ENCODE measurements at regions not wholly inside any gene's neighbourhood (a gene's known extent, or its start where the extent isn't known, plus 50 kb on each side); places are given as distances from the start of the nearest gene placed in this dataset.
A peak's percentile ranks its signal among the peaks of the same experiment; 100 is the strongest.

DNA sequence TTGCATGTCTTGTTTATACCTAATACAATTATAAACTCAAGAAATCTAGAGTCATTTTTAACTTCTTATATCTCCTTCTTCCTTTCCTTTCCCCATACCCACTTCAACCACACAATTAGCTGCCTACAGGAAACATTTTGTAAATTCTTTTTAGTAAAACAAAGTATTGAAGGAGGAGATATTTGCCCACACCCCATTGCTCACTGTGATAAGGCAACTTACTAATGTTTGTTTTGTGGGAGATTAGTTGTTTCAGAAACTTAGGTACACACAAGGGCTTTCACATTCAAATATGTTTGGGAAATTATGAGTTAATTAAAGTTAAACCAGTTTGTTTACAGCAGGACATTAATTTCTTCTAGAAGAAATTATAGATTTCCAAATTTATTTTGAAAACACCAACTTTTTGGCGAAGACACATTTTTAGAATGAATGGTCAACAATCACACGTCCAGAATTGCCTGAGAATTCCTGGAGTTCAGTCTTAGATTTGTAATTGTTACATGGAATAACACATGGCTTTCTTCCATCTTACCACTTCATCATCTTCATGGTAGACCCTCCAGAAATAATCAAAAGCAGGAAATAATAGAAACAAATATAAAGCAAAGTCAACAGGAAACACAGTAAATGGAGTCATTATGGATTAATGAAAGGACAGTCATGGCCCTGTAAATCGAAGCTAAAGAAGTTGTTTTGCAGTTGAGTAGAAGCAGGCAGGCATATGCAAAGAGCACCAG, 62.5 kb upstream of the RAB27B start:
- Histone ChIP-seq H3K4me2 (ENCODE audit: low read length) (no peak overlapping the region), H2BK120ac (ENCODE audit: insufficient read depth, low read length, poor library complexity) (no peak overlapping the region), H3K4ac (ENCODE audit: low read depth, low read length) (no peak overlapping the region), H3K9me3 (ENCODE audit: insufficient read depth, low read depth, low read length) (no peaks in the 10 kb centered on the region), H3K79me1 (ENCODE audit: low read length) (no peaks in the 10 kb centered on the region), H3K27ac (ENCODE audit: low read depth, low read length) (no peak overlapping the region), H2BK5ac (ENCODE audit: low read depth, low read length, poor library complexity) (no peak overlapping the region), H3K36me3 (ENCODE audit: control insufficient read depth in 1 of 2, insufficient read depth in 2 of 2, low read length in 2 of 2) (no peaks in the 10 kb centered on the region), H3K14ac (ENCODE audit: low read length) (no peak overlapping the region), H2AK5ac (ENCODE audit: low read length) (no peak overlapping the region), H4K91ac (ENCODE audit: low read depth, low read length) (no peak overlapping the region), H3K23ac (ENCODE audit: low read length) (no peak overlapping the region), H3K9ac (ENCODE audit: low read length) (no peak overlapping the region), H2AFZ (ENCODE audit: insufficient read depth, low read length, poor library complexity) (no peak overlapping the region), H3K18ac (ENCODE audit: low read length) (no peak overlapping the region), H3K4me3 (ENCODE audit: low read depth, low read length) (no peak overlapping the region), H2BK12ac (ENCODE audit: low read length) (no peak overlapping the region), H4K8ac (ENCODE audit: low read depth, low read length) (no peak overlapping the region), H4K12ac (ENCODE audit: low read depth, low read length) (no peak overlapping the region), H3K79me2 (ENCODE audit: control insufficient read depth, insufficient read depth, low read length, poor library complexity) (no peaks in the 10 kb centered on the region), H3K27me3 (ENCODE audit: insufficient read depth, low read length) (no peaks in the 10 kb centered on the region), H3K4me1 (ENCODE audit: control insufficient read depth in 1 of 2, insufficient read depth in 2 of 2, low read length in 2 of 2) (no peaks in the 10 kb centered on the region)
- no peak for DNase-seq
- WGBS (ENCODE audit: extremely low coverage, insufficient coverage, insufficient read length) = no CpG with 5 or more reads among the region's 3 CpGs

DNA sequence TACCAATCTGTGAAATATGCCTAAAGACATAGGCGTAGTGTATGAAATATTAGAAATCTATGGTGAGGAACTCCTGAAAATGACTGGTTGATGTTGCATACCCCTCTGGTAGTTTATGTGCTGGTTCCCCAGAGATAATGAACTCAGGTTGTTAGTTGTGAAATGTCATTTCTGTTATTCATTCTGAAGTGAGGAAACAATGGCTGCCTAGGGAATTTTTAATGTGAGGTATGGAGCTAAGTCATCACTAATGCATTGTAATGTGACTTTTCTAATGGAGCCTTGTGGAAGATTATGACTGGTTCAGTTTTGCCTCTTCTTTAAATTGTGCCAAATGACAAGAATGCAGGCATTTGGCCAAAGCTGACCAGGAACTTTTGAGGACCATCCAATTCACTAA, 61.6 kb upstream of the RAB27B start:
- no peaks in the 10 kb centered on the region for H3K79me2 ChIP-seq (ENCODE audit: control insufficient read depth, insufficient read depth, low read length, poor library complexity)
- peak; percentile 58 to 93 for DNase-seq
- H2BK12ac ChIP-seq (ENCODE audit: low read length) = no peak overlapping the region
- H3K4me2 ChIP-seq (ENCODE audit: low read length) = no peak overlapping the region
- no peaks in the 10 kb centered on the region for H3K27me3 ChIP-seq (ENCODE audit: insufficient read depth, low read length)
- H3K36me3 ChIP-seq (ENCODE audit: control insufficient read depth in 1 of 2, insufficient read depth in 2 of 2, low read length in 2 of 2) = no peaks in the 10 kb centered on the region
- H2AFZ ChIP-seq (ENCODE audit: insufficient read depth, low read length, poor library complexity) = no peak overlapping the region
- H4K12ac ChIP-seq (ENCODE audit: low read depth, low read length) = no peak overlapping the region
- H3K4me3 ChIP-seq (ENCODE audit: low read depth, low read length) = no peak overlapping the region
- no peak overlapping the region for H2AK5ac ChIP-seq (ENCODE audit: low read length)
- no peak overlapping the region for H3K14ac ChIP-seq (ENCODE audit: low read length)
- no CpG with 5 or more reads among the region's 1 CpG for WGBS (ENCODE audit: extremely low coverage, insufficient coverage, insufficient read length)
- no peak overlapping the region for H2BK120ac ChIP-seq (ENCODE audit: insufficient read depth, low read length, poor library complexity)
- H3K23ac ChIP-seq (ENCODE audit: low read length) = no peak overlapping the region
- no peak overlapping the region for H3K9ac ChIP-seq (ENCODE audit: low read length)
- H4K91ac ChIP-seq (ENCODE audit: low read depth, low read length) = no peak overlapping the region
- H3K4ac ChIP-seq (ENCODE audit: low read depth, low read length) = no peak overlapping the region
- H4K8ac ChIP-seq (ENCODE audit: low read depth, low read length) = no peak overlapping the region
- H3K18ac ChIP-seq (ENCODE audit: low read length) = no peak overlapping the region
- H3K79me1 ChIP-seq (ENCODE audit: low read length) = no peaks in the 10 kb centered on the region
- no peaks in the 10 kb centered on the region for H3K9me3 ChIP-seq (ENCODE audit: insufficient read depth, low read depth, low read length)
- no peak overlapping the region for H2BK5ac ChIP-seq (ENCODE audit: low read depth, low read length, poor library complexity)
- H3K27ac ChIP-seq (ENCODE audit: low read depth, low read length) = no peak overlapping the region
- no peaks in the 10 kb centered on the region for H3K4me1 ChIP-seq (ENCODE audit: control insufficient read depth in 1 of 2, insufficient read depth in 2 of 2, low read length in 2 of 2)

DNA sequence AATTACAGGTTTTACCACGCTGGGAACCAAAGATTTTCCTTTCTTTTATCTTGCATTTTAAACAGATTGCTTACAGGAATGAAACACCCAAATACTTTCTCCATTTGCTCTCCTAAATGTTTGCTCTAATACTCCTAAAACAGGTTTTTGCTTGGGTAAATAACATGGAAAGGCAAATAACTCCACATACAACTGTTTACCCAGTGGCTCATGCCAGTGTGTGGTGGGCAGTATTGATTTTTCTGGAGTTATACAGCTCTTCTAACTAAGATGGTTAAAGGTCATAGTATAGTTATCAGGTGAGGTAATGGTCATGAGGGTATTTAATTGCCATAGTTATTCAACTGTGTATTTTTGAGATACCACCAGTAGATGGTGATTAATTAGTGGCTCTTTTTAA, 61.2 kb upstream of the RAB27B start:
- no peak overlapping the region for H2BK12ac ChIP-seq (ENCODE audit: low read length)
- H3K4me3 ChIP-seq (ENCODE audit: low read depth, low read length) = no peak overlapping the region
- H3K36me3 ChIP-seq (ENCODE audit: control insufficient read depth in 1 of 2, insufficient read depth in 2 of 2, low read length in 2 of 2) = no peaks in the 10 kb centered on the region
- no peaks in the 10 kb centered on the region for H3K4me1 ChIP-seq (ENCODE audit: control insufficient read depth in 1 of 2, insufficient read depth in 2 of 2, low read length in 2 of 2)
- no peak overlapping the region for H3K27ac ChIP-seq (ENCODE audit: low read depth, low read length)
- H3K27me3 ChIP-seq (ENCODE audit: insufficient read depth, low read length) = no peaks in the 10 kb centered on the region
- H2BK120ac ChIP-seq (ENCODE audit: insufficient read depth, low read length, poor library complexity) = no peak overlapping the region
- H4K8ac ChIP-seq (ENCODE audit: low read depth, low read length) = no peak overlapping the region
- no peak overlapping the region for H3K4ac ChIP-seq (ENCODE audit: low read depth, low read length)
- no peaks in the 10 kb centered on the region for H3K9me3 ChIP-seq (ENCODE audit: insufficient read depth, low read depth, low read length)
- H3K9ac ChIP-seq (ENCODE audit: low read length) = no peak overlapping the region
- no peaks in the 10 kb centered on the region for H3K79me2 ChIP-seq (ENCODE audit: control insufficient read depth, insufficient read depth, low read length, poor library complexity)
- no peak overlapping the region for H3K23ac ChIP-seq (ENCODE audit: low read length)
- no CpG with 5 or more reads among the region's 1 CpG for WGBS (ENCODE audit: extremely low coverage, insufficient coverage, insufficient read length)
- no peak overlapping the region for H4K91ac ChIP-seq (ENCODE audit: low read depth, low read length)
- no peaks in the 10 kb centered on the region for H3K79me1 ChIP-seq (ENCODE audit: low read length)
- H2AK5ac ChIP-seq (ENCODE audit: low read length) = no peak overlapping the region
- H3K18ac ChIP-seq (ENCODE audit: low read length) = no peak overlapping the region
- no peak overlapping the region for H2BK5ac ChIP-seq (ENCODE audit: low read depth, low read length, poor library complexity)
- no peak overlapping the region for H2AFZ ChIP-seq (ENCODE audit: insufficient read depth, low read length, poor library complexity)
- no peak overlapping the region for H4K12ac ChIP-seq (ENCODE audit: low read depth, low read length)
- DNase-seq = peak in 1 of 2 donors; percentile 21
- H3K4me2 ChIP-seq (ENCODE audit: low read length) = no peak overlapping the region
- H3K14ac ChIP-seq (ENCODE audit: low read length) = no peak overlapping the region

DNA sequence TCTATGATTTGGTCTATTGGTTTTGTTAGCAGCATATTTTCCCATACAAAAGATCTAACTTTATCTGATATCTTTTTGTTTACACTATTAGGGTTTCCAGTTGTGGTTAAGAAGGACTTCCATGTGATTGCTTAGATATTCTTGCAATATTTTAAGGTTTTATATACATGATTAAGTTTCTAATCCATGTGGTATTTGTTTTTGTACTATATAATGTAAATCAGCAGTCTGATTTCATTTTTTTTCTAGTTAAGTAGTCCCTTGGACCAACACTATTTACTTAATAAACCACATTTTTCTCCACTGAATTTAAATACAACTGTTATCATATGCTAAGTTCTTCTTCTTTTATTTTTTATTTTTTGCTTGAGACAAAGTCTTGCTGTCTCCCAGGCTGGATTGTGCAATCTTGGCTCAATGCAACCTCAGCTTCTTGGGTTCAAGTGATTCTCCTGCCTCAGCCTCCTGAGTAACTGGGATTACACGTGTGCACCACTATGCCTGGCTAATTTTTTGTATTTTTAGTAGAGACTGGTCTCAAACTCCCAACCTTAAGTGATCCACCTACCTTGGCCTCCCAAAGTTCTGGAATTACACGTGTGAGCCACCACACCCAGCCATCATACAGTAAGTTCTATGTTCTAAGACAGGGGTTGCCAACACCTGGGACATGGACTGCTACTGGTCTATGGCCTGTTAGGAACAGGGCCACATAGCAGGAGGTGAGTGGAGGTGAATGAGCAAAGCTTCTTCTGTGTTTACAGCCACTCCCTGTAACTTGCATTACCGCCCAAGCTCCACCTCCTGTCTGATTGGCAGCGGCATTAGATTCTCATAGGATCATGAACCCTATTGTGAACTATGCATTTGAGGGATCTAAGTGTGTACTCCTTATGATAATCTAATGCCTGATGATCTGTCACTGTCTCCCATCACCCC, 58.5 kb upstream of the RAB27B start:
- Histone ChIP-seq H2BK120ac (ENCODE audit: insufficient read depth, low read length, poor library complexity) (no peak overlapping the region), H3K4ac (ENCODE audit: low read depth, low read length) (no peak overlapping the region), H3K79me1 (ENCODE audit: low read length) (no peaks in the 10 kb centered on the region)

More for the DNA sequence above, 58.5 kb upstream of the RAB27B start:
- H3K23ac ChIP-seq (ENCODE audit: low read length) = no peak overlapping the region
- no peak overlapping the region for H4K12ac ChIP-seq (ENCODE audit: low read depth, low read length)
- no peak overlapping the region for H2AK5ac ChIP-seq (ENCODE audit: low read length)
- no peak overlapping the region for H2AFZ ChIP-seq (ENCODE audit: insufficient read depth, low read length, poor library complexity)
- H3K18ac ChIP-seq (ENCODE audit: low read length) = no peak overlapping the region
- H4K91ac ChIP-seq (ENCODE audit: low read depth, low read length) = no peak overlapping the region
- no peak overlapping the region for H2BK5ac ChIP-seq (ENCODE audit: low read depth, low read length, poor library complexity)
- H2BK12ac ChIP-seq (ENCODE audit: low read length) = no peak overlapping the region
- no peak overlapping the region for H3K27ac ChIP-seq (ENCODE audit: low read depth, low read length)
- DNase-seq = no peak
- WGBS (ENCODE audit: extremely low coverage, insufficient coverage, insufficient read length) = no CpG with 5 or more reads among the region's 4 CpGs
- no peak overlapping the region for H3K9ac ChIP-seq (ENCODE audit: low read length)
- H3K79me2 ChIP-seq (ENCODE audit: control insufficient read depth, insufficient read depth, low read length, poor library complexity) = no peaks in the 10 kb centered on the region
- no peaks in the 10 kb centered on the region for H3K27me3 ChIP-seq (ENCODE audit: insufficient read depth, low read length)
- H3K4me2 ChIP-seq (ENCODE audit: low read length) = no peak overlapping the region
- no peaks in the 10 kb centered on the region for H3K36me3 ChIP-seq (ENCODE audit: control insufficient read depth in 1 of 2, insufficient read depth in 2 of 2, low read length in 2 of 2)
- no peak overlapping the region for H3K4me3 ChIP-seq (ENCODE audit: low read depth, low read length)
- no peaks in the 10 kb centered on the region for H3K4me1 ChIP-seq (ENCODE audit: control insufficient read depth in 1 of 2, insufficient read depth in 2 of 2, low read length in 2 of 2)
- H3K9me3 ChIP-seq (ENCODE audit: insufficient read depth, low read depth, low read length) = no peaks in the 10 kb centered on the region
- no peak overlapping the region for H4K8ac ChIP-seq (ENCODE audit: low read depth, low read length)
- H3K14ac ChIP-seq (ENCODE audit: low read length) = no peak overlapping the region
